ENCODE measurements at regions not wholly inside any gene's neighbourhood (a gene's known extent, or its start where the extent isn't known, plus 50 kb on each side); places are given as distances from the start of the nearest gene placed in this dataset.

DNA sequence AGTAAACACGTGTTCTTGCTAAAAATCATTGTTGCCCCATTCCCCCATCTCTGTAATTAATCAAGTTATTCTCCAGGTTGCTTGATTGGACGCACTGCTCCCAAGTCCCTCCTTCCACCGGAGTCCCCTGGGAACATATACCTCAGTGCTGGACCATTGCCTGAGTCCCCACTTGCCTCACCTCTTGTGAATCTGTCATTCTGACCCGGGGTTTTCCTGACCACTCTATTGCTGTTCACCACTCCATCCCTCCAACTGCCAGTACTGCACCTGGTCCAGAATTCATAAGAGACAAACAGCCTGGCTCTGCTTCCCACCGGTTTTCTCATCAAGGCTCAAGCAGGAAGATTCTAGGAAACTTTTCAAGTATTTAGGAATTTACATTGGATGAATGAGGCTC lies 555.9 kb downstream of the VRK1 start:
- no peak overlapping the region for H3K4me3 ChIP-seq (ENCODE audit: control insufficient read depth, low read depth, low read length)
- TF ChIP-seq CTCF (IDR thresholded peaks at IDR 0.05; ENCODE audit: control insufficient read depth, insufficient read depth, low read depth, low read length, missing control alignments): no peak
- no peak for DNase-seq (ENCODE audit: low read depth)

DNA sequence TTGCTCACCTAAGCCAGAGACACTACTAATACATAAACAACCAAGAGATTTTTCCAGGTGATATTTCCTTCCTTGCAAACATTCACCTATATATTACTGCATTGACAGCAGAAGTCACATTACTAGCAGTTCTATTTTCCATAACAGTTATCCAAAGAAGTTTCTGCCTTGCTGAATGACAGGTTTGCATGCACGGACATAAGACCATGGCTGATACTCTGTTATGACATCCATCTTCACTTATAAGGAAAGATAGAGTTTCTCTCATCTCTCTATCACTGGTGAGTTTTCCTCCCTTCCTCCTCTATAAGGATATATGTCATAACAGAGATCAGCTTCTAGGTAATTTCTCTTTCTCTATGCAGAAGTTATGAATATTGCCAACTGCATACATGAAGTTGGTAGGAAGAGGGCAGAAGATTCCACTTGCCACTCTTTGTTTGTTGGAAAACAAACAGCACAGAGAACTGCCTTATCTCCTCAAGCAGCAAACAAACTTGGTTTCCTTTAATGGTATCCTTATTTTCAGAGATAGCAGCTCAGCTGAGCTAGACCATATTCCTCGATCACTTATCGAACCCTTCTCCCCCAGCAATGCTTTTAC lies 557.0 kb downstream of the VRK1 start:
- DNase-seq (ENCODE audit: low read depth): no peak
- TF ChIP-seq CTCF (IDR thresholded peaks at IDR 0.05; ENCODE audit: control insufficient read depth, insufficient read depth, low read depth, low read length, missing control alignments): no peak
- no peak overlapping the region for H3K4me3 ChIP-seq (ENCODE audit: control insufficient read depth, low read depth, low read length)

DNA sequence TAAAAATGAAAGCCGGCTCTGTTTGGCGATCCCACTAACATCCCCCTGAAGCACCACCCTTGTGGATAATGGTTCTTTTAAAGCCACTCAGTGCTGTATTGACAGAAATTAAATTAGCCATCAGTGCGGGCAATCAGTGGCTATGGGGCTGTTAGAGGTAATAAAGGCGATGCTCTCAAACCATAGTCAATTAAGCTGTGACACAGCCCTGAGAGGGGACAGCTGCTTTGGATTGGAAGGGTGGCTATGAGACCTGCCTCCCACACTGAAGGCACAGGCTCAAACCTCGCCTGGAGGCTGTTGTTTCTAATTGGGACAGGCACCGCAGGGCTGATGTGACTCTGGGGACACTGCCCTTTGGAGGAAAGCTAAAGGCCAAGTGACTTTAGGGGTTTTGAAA lies 562.2 kb downstream of the VRK1 start:
- H3K4me3 ChIP-seq (ENCODE audit: control insufficient read depth, low read depth, low read length): no peak overlapping the region
- DNase-seq (ENCODE audit: low read depth): no peak
- no peak for TF ChIP-seq CTCF (IDR thresholded peaks at IDR 0.05; ENCODE audit: control insufficient read depth, insufficient read depth, low read depth, low read length, missing control alignments)

DNA sequence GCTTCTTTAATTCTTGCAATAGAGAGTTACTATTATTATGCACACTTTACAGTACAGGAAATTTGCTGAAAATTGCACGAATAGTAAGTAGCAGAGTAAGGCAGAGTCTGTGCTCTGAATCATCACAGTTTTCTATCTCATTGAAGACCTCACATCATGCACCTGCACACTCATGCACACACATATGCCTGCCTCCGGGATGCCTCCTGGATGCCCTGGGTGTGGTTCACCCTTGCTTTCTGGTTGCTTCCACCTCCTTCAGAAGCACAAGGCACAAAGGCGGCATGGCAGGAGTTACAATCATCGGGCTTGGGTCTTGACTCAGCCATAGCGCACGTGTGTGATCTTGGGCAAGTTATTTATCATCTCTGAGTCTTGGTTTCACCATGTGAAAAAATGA lies 564.0 kb downstream of the VRK1 start:
- no peak for DNase-seq (ENCODE audit: low read depth)
- H3K4me3 ChIP-seq (ENCODE audit: control insufficient read depth, low read depth, low read length): no peak overlapping the region
- no peak for TF ChIP-seq CTCF (IDR thresholded peaks at IDR 0.05; ENCODE audit: control insufficient read depth, insufficient read depth, low read depth, low read length, missing control alignments)

DNA sequence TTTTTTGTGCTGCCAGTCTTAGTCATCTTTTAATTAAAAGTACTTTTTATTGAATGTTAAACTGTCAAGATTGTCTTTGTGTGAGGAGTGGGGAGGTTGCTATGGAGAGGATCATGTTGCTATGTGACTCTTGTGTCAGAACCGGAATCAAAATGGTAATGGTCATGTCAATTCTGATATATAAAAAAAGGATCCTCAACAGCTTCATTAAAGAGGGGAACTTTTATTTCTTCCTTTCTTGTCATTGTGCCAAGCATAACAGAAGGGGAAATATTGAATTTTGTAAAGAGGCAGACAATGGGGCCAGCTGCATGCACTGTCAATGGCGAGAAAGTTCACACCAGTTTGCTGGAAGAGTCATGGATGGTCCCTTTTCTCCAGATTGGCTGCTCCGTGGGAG lies 564.8 kb downstream of the VRK1 start:
- no peak overlapping the region for H3K4me3 ChIP-seq (ENCODE audit: control insufficient read depth, low read depth, low read length)
- TF ChIP-seq CTCF (IDR thresholded peaks at IDR 0.05; ENCODE audit: control insufficient read depth, insufficient read depth, low read depth, low read length, missing control alignments): no peak
- DNase-seq (ENCODE audit: low read depth): no peak

GRCh38 chr14:97366400-97366799 lies 569.2 kb downstream of the VRK1 start:
- no peak for DNase-seq (ENCODE audit: low read depth)
- no peak overlapping the region for H3K4me3 ChIP-seq (ENCODE audit: control insufficient read depth, low read depth, low read length)
- no peak for TF ChIP-seq CTCF (IDR thresholded peaks at IDR 0.05; ENCODE audit: control insufficient read depth, insufficient read depth, low read depth, low read length, missing control alignments)

DNA sequence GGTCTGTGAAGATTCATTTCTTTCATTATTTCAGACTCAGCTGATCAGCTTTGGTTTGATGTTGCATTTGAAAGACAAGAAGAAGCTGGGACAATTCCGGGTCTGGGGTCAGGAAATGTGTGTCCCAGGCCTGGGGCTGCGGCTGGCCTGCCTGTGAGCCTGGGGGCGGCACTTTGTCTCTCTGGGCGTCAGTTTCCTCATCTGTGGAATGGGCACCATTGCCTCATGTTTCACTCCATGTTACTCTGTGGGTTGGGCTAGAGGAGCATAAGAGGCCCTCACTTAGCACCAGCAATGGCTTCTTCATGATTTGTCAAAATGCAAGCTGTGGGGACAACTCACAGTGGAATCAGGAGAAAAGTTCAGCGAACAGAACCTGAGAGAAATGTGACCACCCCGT lies 570.1 kb downstream of the VRK1 start:
- no peak for DNase-seq (ENCODE audit: low read depth)
- H3K4me3 ChIP-seq (ENCODE audit: control insufficient read depth, low read depth, low read length): no peak overlapping the region
- TF ChIP-seq CTCF (IDR thresholded peaks at IDR 0.05; ENCODE audit: control insufficient read depth, insufficient read depth, low read depth, low read length, missing control alignments): no peak

Data from AG09309 (cell line).